ENCODE measurements at regions not wholly inside any gene's neighbourhood (a gene's known extent, or its start where the extent isn't known, plus 50 kb on each side); places are given as distances from the start of the nearest gene placed in this dataset.

- TF ChIP-seq, protein P1, sequence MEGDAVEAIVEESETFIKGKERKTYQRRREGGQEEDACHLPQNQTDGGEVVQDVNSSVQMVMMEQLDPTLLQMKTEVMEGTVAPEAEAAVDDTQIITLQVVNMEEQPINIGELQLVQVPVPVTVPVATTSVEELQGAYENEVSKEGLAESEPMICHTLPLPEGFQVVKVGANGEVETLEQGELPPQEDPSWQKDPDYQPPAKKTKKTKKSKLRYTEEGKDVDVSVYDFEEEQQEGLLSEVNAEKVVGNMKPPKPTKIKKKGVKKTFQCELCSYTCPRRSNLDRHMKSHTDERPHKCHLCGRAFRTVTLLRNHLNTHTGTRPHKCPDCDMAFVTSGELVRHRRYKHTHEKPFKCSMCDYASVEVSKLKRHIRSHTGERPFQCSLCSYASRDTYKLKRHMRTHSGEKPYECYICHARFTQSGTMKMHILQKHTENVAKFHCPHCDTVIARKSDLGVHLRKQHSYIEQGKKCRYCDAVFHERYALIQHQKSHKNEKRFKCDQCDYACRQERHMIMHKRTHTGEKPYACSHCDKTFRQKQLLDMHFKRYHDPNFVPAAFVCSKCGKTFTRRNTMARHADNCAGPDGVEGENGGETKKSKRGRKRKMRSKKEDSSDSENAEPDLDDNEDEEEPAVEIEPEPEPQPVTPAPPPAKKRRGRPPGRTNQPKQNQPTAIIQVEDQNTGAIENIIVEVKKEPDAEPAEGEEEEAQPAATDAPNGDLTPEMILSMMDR (IDR thresholded peaks at IDR 0.05) = no peak
- TF ChIP-seq EZH2 (IDR thresholded peaks at IDR 0.05) = no peak
These were observed 239.0 kb downstream of the BUB3 start for GRCh38 chr10:123393170-123393569.

Measured in neural progenitor cell (in vitro differentiated cells).